NCI-H1417 (cell line): ENCODE measurements at regions not wholly inside any gene's neighbourhood (a gene's known extent, or its start where the extent isn't known, plus 50 kb on each side); places are given as distances from the start of the nearest gene placed in this dataset.
A peak's percentile ranks its signal among the peaks of the same experiment; 100 is the strongest.

Experiments used
- DNase-seq, 3 experiments: peaks; one replicate each; lab custom pipeline; 2025; lab: John Stamatoyannopoulos, UW

DNA sequence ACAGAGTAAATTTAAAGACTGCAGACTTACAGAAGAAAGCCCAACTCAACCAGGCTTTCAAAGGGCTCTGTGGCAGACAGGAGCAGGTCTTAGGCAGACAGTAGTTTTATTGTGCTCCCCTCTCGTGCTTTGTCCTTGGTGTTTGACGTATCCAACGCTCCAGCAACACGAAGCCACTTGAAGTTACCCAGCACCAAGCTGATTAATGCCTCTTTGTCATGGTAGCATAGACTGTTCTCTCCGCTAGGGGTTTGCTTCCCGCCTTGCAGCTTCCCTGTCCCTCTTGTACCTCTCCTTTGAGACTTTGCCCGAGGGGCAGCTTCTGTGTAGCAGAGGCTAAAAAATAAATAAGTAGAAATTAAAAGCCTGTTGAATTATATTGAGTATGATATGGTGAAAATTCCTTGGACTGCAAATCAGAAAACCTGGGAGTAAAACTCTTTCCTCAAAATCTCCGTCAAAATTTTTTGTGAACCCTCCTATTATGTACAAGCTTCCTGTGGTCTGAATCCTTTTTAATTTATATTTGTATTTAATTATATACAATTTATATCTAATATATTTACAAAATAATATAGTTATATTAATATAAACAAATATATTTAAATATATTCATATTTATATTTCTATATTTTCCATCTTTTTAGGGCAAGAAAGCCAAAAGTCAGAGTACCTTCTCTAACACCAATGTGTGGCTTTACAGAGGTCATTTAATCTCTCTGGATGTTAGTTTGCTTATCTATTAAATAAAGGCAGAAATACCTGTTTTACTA, 405.4 kb downstream of the DMAC1 start:
- DNase-seq: peak in 1 of 3 experiments; percentile 76

DNA sequence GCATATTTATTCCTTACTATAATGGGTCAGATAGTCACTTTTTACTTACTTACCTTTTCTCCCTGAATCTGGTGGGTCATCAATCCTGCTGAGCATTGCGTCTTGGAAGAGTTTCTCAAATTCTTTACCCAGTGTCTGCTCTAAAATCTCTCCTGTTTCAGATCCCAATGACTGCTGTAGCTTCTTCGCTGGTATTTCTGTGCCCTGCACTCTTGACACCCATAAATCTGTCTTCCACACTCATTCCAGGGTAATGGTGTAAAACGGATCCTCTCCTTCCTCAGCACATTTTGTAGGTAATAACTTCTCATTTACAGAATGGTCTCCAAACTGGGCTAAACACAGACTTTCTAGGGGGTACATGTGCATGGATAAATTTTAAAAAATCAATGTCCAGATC, 407.4 kb downstream of the DMAC1 start:
- no peak for DNase-seq

DNA sequence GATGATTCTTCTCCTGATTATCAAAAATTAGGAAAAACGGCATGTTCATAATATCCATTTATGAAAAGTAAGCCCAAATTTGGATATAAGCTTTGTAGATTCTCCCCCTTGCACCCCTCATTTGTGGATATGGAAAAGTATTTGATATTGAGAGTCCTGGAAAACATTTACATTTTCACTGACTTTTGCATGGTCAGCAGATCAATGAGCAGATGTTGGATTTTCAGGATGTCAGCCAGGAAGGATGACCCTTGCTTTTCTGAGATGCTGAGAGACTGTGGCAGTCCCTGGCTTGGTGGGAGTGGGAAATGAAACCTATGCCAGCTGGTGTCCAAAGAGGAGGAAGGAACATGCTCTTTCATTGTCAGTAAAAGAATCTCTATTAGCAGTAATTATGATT, 410.8 kb downstream of the DMAC1 start:
- DNase-seq: no peak

DNA sequence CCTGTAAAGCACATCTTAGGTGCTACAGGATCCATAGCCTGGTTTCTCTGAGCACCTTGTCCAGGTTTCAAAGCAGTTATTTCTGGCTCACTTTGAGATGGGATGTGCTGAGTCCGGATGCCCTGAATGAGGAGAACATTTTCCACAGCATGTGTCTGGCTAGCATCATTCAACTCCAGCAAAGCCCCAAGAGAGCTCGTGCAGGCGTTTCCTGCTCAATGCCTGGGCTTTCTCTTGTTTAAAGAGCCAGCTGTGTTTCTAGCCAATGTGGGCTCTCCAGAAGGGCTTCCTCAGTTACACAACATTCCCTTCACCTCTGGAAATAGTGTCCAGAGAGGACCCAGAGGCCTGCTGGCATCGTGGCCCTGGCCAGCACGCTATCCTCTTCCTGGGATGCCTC, 411.7 kb downstream of the DMAC1 start:
- no peak for DNase-seq

DNA sequence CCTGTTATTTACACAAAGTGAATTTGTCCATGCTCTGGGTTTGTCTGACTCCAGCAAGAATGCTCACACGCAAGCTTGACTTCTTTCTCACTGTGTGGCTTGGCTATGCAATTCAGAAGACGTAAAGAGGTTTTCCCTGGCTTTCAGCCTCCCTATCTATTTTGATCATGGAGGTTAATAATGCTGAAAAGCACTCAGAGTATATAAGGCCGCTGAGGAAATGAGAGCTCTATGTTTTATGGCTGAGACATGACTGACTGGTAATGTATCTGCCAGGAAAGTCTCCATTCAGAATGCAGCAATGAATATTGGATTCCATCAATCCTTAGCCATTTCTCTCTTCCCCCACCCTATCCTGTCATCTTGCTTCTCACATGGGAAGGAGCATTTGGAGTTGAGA, 417.3 kb downstream of the DMAC1 start:
- peak in 1 of 3 experiments; percentile 7 for DNase-seq

DNA sequence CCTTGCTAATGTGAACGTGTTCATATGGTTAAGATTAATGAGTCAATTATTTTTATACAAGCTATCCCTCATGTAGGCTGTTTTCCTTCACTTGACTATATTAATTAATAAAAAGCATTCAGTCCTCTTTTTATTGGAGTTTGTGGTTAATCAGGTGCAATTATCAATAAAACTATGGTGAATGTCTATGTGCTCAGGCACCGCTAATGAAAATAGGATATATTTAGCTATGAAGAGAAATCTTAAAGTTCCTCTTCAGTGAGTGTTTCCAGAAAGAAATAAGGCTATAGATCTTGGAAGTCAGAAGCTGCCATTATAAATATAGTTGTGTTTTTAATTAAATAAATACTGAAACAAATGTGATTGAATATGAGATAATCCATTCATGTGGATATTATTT, 422.1 kb downstream of the DMAC1 start:
- no peak for DNase-seq

DNA sequence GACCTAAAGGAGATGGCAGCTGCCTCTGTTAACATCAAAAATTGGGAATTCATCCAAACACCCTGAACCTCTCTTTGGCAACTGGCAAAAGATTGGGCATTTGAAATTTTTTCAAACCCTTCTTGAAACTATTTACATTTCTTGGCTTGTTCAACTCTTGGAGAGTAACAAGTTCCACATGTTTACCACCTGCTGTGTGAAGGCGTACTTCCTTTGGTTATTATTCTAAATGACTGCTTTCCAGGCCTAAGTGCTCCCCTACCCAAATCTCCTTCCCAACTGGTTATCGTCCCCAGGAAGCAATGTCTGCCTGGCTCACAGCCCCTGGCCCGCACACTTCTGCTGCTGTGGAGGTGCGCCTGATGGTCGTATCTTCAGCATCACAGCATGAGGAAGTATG, 422.7 kb downstream of the DMAC1 start:
- DNase-seq: no peak

DNA sequence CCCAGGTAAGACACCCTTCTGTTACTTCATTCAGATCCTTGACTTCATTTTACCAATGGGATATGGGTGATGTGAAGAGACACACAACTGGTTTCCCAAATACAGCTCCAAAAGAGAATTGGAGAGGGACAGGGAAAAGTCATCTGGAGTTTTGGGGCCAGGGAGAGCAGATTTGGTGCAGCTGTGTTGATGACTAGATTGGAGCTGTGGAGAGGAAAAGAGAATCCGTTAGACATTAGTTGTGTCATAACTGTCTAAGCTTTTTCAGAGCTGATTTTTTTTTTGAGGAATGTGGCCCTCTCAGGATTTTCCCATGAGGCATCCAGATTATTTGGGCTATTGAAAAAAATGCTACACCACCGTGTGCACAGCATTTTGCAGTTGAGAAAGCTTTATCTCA, 423.4 kb downstream of the DMAC1 start:
- no peak for DNase-seq

DNA sequence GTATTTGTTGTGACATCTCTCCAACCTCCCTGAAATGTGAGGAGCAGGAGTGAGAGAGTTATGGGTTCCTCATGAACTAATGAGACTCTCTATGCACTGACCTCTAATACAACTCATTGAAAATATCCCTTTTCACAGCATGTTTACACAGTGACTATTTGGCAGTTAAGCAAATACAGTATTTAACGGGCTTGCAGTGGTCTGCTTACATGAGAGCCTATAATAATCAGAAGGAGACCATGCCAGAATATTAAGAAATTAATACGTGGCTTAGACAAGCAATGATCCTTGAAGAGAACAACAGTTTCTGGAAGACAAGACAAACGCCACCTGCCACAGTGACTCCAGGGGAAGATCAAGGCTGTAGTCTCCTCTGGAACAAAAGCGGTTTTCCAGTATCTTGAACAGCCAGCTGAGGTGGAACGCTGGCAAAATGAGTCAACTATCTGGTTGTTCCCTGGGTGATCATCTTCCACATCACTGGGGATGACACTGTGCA, 424.5 kb downstream of the DMAC1 start:
- DNase-seq: peak in 2 of 3 experiments; percentile 31 to 80

DNA sequence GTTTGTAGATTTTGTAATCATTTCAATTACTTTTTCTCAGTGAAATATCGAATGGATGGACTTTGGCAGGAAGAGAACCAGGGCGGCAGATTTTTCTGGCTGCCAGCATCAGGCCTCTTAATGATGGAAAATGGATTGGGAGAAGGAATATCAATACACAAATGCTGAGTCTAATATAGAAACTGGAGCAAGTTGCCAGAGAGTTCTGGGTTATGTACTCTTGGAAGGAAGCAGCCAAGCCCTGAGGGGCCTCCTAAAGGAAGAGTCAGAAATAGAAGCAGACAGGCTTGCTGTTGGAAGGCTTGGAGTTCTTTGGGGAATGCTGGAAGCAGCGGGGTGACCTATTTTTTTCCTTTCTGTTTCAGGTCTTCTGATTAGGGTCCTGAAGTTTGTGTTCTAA, 428.6 kb downstream of the DMAC1 start:
- DNase-seq: no peak

DNA sequence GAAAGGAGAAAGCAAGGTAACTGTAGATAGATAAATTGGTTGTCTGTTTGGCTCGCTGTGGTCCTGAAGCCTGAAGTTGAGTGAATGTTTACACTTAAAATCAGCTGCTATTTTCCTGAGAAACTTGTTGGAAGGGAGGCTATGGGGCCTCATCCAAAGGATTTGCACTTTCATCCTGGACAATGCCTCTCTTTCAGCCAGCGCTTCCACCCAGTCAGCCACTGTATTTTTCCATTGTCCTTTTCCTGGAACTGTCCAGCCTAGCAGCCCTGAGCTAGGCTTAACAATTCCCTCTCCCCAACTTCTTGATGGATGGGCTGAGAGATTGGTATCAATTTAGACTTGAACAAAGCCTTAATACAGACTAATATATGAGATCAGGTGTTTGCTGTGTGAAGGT, 429.2 kb downstream of the DMAC1 start:
- no peak for DNase-seq

DNA sequence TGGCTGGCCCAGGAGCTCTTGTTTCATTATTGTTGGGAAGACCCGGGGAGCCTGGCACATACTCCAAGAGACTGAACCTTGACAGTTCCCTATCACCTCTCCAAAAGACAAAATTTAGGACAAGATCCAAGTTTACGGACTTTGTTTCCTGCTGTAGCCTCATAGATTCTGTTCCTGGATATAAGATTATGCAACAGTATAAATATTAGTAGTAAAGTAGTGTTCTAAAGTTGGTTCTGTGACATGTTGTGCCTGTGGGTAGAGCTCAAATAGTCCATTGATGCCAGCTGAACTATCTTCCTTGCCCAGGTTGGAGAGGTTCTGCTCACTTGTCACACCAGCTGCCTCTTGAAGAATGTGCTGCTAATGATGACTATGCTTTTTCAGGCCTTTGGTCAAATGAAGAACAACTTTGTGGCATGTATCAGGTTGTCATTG, 430.2 kb downstream of the DMAC1 start:
- no peak for DNase-seq

DNA sequence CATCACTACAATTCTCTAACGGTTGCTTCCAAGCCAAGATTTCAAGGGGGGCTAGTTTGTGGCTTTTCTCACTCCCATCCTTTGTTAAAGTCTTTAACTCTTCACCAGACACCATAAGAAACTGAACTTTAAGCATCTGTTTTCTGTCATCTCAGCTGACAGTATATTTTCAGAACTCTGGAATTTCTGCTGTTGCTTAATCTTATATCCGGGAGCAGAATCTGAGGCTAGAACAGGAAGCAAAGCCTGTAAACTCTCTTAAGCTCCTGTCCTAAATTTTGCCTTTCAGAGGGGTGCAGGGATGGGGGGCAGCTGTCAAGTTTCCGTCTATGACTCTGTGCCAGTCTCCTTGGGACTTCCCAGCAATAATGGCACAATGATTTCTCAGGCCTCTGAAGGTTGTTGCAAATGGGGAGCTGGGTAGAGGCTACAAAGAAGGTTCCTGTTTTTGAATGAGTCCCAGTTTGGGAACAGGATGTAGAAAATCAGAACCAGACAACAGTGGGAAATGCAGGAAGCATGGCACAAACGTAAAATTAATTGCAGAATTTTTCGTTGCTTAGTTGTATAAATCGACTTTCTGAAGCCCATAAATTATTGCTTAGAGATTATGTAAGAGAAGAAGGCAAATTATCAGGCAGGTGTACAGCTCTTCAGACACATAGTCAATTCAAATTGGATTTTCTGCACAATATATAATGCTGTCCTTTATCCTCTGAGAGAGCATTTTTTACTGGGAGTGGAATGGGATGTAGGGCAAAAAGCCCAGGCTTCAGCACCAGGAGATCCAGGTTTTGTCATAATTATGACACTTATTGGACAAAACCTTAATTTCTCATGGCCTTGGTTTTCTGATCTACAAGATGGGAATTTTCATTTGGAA, 430.9 kb downstream of the DMAC1 start:
- DNase-seq: no peak

DNA sequence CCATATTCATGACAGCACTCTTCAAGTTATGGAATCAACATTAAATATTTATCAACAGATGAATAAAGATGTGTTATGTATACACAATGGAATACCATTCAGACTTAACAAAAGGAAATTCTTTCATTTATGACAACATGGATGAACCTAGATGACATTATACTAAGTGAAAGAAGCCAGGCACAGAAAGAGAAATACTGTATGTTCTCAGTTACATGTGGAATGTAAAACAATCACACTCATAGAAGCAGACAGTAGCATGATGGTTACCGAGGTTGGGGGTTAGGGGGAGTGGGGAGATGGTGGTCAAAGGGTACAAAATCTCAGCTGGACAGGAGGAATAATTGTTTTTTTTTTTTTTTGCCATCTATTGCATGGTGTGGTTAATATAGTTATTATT, 431.9 kb downstream of the DMAC1 start:
- no peak for DNase-seq

DNA sequence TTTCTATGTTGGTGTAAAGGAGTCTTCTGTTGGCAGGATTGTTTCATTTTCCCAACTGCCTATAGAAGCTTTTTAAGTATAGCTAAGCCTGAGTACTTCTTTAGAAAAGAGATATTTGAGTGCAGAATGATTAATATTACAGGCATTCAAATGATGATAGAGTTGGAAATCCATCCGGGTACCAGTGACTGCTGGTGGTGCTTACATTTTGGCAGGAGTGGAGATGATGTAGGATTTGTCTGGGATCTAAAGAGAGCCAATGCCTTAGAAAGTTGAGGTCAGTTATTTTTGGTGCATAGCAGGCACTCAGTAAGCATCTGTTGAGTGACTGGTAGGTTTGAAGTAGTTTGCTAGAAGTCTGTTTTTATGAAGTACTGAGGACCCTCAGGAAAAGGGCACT, 433.5 kb downstream of the DMAC1 start:
- no peak for DNase-seq

DNA sequence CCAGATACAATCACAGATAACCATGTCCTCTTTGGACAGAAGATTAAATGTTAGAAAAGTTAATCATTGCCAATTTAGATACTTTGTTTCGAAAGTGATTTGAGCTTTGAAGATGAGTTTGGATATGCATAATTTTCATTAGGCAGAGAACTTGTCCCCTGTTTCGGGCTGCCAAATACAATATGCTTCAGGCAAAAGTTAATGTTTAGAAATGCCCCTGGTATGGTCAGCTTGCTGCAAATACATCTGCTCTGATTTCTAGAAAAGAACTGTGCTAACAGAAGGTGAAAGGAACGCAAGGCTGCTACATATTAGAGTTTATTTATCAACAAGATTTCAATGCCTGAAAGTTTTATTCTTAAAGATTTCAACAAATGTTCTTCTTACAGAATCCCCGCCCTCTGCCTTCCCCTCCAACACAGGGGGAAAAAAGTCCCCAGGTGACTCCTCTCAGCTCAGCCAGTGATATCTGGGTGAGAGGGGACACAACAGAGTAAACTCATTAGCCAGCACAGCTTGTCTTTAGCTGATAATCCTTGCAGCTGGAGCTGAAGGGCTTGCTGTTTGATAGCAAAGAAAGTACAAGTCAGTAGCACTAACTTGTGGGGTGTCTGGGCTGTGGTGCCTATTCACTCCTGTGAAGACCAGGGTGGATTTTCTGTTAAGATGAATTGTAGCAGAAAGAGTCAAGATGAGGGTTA, 435.7 kb downstream of the DMAC1 start:
- DNase-seq: peak in 1 of 3 experiments; percentile 5

DNA sequence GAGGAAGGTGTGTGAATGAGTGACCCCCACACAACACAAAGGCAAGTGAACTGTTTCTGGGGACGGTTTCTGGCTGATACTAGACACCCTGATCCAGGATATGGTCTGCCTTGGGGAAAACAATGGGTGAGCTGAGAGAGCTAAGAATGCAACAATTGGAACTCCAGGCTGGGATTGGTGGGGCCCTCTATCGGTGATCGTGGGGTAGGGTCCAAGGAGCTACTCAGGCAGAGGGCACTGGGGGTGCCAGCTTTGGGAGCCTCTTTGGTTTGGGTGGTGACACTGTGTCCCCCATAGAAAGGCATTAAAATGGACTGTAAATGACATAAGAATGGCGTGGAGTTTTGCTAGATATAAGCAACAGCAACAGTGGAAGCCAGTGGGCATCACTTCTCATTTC, 439.1 kb downstream of the DMAC1 start:
- DNase-seq: no peak

DNA sequence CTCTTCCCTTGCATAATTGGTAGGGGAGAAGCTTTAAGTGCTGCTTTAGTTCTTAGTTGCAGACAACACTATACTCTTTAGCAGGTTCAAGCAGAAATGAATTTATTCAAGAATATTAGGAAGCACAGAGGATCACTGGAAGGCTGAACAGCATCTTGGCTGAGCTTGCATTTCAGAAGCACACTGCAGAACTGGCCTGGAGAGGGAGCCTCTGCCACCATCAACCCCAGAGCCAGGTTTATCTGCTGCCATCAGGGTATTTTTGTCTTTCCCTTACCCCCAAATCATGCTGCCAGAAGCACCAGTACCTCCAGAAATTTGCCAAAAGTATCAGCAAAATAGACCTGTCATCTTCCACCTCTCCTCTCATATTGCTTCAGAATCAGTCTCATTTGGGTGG, 440.7 kb downstream of the DMAC1 start:
- DNase-seq: no peak

DNA sequence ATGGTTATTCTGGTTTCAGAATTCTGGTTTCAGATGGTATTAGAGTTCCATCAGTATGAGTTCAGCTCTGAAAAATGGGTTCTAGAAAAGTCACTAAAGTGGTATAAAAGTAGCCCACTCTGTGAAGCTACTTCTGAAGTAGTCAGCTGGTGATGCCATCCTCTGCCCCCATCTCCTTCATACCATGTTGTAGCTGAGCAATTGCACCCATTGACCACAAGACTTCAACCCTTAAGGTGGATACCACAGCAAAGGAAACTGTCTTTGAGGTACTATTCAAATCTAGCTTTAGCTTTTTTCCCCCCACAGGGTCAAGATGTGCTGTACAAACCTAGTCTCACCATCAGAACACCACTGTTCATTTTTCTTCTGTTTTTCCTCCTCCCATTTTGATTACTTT, 444.9 kb downstream of the DMAC1 start:
- no peak for DNase-seq

DNA sequence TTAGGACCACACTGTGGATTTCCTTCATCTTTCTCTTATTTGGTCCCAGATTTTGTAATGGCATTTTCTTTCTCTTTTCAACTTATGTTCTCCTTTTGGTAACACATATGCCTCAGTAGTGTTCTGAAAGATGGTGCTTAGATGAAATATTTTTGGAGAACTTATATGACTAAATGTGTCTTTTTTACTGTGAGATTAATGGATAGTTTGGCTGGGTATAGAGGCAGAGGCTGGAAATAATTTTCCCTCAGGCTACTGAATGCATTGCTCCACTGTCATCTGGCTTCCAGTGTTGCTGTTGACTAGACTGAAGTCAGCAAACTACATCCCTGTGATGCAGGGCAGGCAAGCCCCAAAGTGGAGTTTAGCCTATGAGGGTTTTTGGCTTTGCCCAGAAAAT, 450.9 kb downstream of the DMAC1 start:
- no peak for DNase-seq

DNA sequence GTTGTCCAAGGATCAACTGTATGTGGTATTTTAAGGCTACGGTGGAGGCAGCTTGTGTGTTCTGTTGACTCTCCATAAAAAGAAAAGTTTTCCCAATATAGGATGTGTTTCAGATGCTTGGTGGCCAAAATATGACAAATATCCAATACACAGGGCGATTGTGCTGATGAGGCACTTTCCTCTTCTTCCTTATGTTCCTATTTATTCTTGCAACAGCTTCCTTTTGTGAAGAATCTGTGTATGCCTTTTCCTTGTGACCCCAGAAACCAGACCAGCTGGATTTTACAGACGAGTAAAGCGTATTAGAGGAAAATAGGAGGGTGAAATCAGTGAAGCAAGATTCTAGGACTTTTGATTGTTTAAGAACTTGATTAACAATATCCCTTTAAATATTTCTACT, 452.0 kb downstream of the DMAC1 start:
- DNase-seq: no peak

DNA sequence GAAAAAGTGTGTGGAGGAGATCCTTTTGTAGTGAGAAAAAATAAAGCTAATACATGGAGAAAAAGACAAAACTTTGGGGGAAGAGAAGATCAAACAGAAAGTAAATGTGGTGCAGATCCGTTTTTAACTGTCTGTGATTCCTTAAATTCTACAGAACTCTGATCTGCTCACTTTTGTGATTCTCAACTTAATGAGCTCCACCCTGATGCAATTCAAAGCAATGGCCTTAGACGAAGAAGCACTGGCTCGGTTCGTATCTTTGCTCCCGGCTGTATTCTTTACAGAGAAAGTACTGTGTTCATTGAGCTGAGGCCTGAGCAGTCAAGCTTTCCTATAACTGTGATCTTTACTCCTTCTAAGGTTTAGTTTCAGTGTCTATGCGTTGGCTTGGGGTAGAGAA, 453.4 kb downstream of the DMAC1 start:
- no peak for DNase-seq

DNA sequence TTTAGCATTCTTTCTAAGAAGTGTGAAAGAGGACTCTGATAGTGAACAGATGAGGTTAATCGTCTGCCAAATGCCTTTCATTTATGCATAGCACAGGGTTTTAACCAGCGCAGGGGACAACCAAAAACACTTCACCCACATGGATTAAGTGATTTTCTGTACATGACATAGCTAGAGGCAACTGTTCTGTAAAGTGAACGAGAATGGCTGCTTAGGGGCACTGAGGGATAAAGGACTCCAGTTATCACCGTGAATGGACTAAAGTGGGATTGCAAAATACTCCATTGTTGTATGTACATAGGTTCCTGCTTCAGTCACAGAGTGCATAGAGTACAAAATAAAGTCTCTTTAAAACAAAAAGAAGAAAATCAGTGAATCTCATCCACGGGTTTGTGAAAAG, 456.8 kb downstream of the DMAC1 start:
- no peak for DNase-seq
